H1 (cell line): ENCODE measurements at regions not wholly inside any gene's neighbourhood (a gene's known extent, or its start where the extent isn't known, plus 50 kb on each side); places are given as distances from the start of the nearest gene placed in this dataset.

Source experiments
- CTCF ChIA-PET: fragments of 300-600 bp; sonication (Branson Sonifier 250); formaldehyde crosslinking; loops from one replicate; lab custom pipeline; 2021; ENCODE audit not compliant: partially characterized antibody; lab: Charles Lee
- POLR2A ChIA-PET: fragments of 300-600 bp; sonication (Branson Sonifier 250); formaldehyde crosslinking; loops from one replicate; lab custom pipeline; 2021; ENCODE audit warnings: inconsistent platforms; ENCODE audit not compliant: partially characterized antibody; lab: Charles Lee
- DNase-seq, 2 experiments: peaks; one replicate each; pipeline versions ENCODE4 v3.0.0 to v3.0.0-alpha.2; 2010 to 2022; ENCODE audit warnings: low spot score in 2 of 2, low read depth in 1 of 2, mixed read lengths in 1 of 2
- FAIRE-seq: peaks from 2 replicates; lab custom pipeline; 2011; peaks lifted over from hg19 to GRCh38; lab: Jason Lieb, UNC
- H2AFZ ChIP-seq: 2 replicates; pipeline ENCODE4 v1.8.1; 2012; ENCODE audit warnings: low read length, inconsistent platforms
- H2AK5ac ChIP-seq: 2 replicates; pipeline ENCODE4 v1.6.1; 2013; ENCODE audit warnings: low read depth, low read length
- H2BK120ac ChIP-seq: replicated peaks from 2 replicates; pipeline ENCODE3; 2013; ENCODE audit warnings: low read depth, low read length, inconsistent platforms
- H2BK12ac ChIP-seq: 2 replicates; pipeline ENCODE4 v1.6.1; 2013; ENCODE audit warnings: low read depth, low read length
- H2BK15ac ChIP-seq: 2 replicates; pipeline ENCODE4 v1.6.1; 2013; ENCODE audit warnings: low read length
- H2BK20ac ChIP-seq: 2 replicates; pipeline ENCODE4 v1.6.1; 2013; ENCODE audit warnings: low read length
- H2BK5ac ChIP-seq: 2 replicates; pipeline ENCODE4 v1.6.1; 2013; ENCODE audit warnings: low read depth, low read length
- H3K14ac ChIP-seq: 2 replicates; pipeline ENCODE4 v1.6.1; 2013; ENCODE audit warnings: inconsistent platforms; ENCODE audit not compliant: insufficient read length
- H3K18ac ChIP-seq: 2 replicates; pipeline ENCODE4 v1.6.1; 2013; ENCODE audit warnings: low read length; ENCODE audit errors: extremely low read depth
- H3K23ac ChIP-seq: 2 replicates; pipeline ENCODE4 v1.6.1; 2013; ENCODE audit warnings: inconsistent platforms; ENCODE audit not compliant: insufficient read length
- H3K23me2 ChIP-seq: 2 replicates; pipeline ENCODE4 v1.6.1; 2013; ENCODE audit warnings: low read depth, low read length
- H3K27ac ChIP-seq: 2 replicates; pipeline ENCODE4 v1.6.1; 2011; ENCODE audit warnings: low read depth, low read length, inconsistent platforms
- H3K27me3 ChIP-seq, 4 experiments: replicated peaks in 1 of 4; 1 replicate in 1 of 4; 2 replicates in 3 of 4; pipeline versions ENCODE4 v1.6.1 to v1.8.1; 2011 to 2013; ENCODE audit warnings: low read length in 3 of 4, mild to moderate bottlenecking in 3 of 4, inconsistent platforms in 2 of 4, mixed read lengths in 2 of 4, moderate library complexity in 1 of 4; ENCODE audit not compliant: control insufficient read depth in 3 of 4, insufficient read depth in 3 of 4; ENCODE audit errors: extremely low read depth in 1 of 4
- H3K36me3 ChIP-seq, 4 experiments: 2 replicates each; pipeline versions ENCODE4 v1.6.1 to v1.8.1; 2011 to 2013; ENCODE audit warnings: mild to moderate bottlenecking in 4 of 4, low read length in 3 of 4, moderate library complexity in 2 of 4, control low read depth in 1 of 4, inconsistent platforms in 1 of 4; ENCODE audit not compliant: insufficient read depth in 4 of 4, control insufficient read depth in 2 of 4
- H3K4ac ChIP-seq: replicated peaks from 2 replicates; pipeline ENCODE3; 2013; ENCODE audit warnings: low read length, low read depth, mixed read lengths, inconsistent platforms; ENCODE audit not compliant: insufficient read length
- H3K4me1 ChIP-seq, 4 experiments: replicated peaks in 1 of 4; 1 replicate in 1 of 4; 2 replicates in 3 of 4; pipeline versions ENCODE4 v1.6.1 to v1.8.1; 2011 to 2013; ENCODE audit warnings: low read length in 3 of 4, inconsistent platforms in 2 of 4, mixed read lengths in 1 of 4; ENCODE audit not compliant: insufficient read depth in 4 of 4, control insufficient read depth in 3 of 4
- H3K4me2 ChIP-seq, 2 experiments: 2 replicates each; pipeline versions ENCODE4 v1.6.1 to v1.8.1; 2011 to 2013; ENCODE audit warnings: low read depth in 2 of 2, low read length in 2 of 2, control low read depth in 1 of 2, inconsistent platforms in 1 of 2, mild to moderate bottlenecking in 1 of 2; ENCODE audit not compliant: insufficient read depth in 1 of 2
- H3K4me3 ChIP-seq, 4 experiments: fragments of 200-600, 300-600 bp in 1 of 4; sonication (generic), shearing (Covaris generic), sonication (Bioruptor Twin) in 1 of 4; 2 replicates each; pipeline versions ENCODE4 v1.5.1 to v1.8.1; 2011 to 2016; ENCODE audit warnings: low read length in 4 of 4, low read depth in 3 of 4, control low read depth in 2 of 4, inconsistent platforms in 2 of 4, mild to moderate bottlenecking in 2 of 4, mixed read lengths in 1 of 4, moderate library complexity in 1 of 4; ENCODE audit not compliant: insufficient read depth in 2 of 4; ENCODE audit errors: extremely low read depth in 1 of 4
- H3K56ac ChIP-seq: replicated peaks from 2 replicates; pipeline ENCODE3; 2013; ENCODE audit warnings: low read depth, mild to moderate bottlenecking, mixed read lengths, low read length, inconsistent platforms; ENCODE audit not compliant: insufficient read length
- H3K79me1 ChIP-seq: 2 replicates; pipeline ENCODE4 v1.6.1; 2013; ENCODE audit warnings: low read depth, low read length, control low read depth
- H3K79me2 ChIP-seq, 2 experiments: 2 replicates each; pipeline versions ENCODE4 v1.6.1 to v1.8.1; 2012 to 2013; ENCODE audit warnings: low read length in 2 of 2, mild to moderate bottlenecking in 2 of 2, inconsistent platforms in 1 of 2; ENCODE audit not compliant: insufficient read depth in 2 of 2, control insufficient read depth in 1 of 2
- H3K9ac ChIP-seq, 4 experiments: replicated peaks in 1 of 4; 1 replicate in 1 of 4; 2 replicates in 3 of 4; pipeline versions ENCODE4 v1.6.1 to v1.8.1; 2011 to 2013; ENCODE audit warnings: low read depth in 3 of 4, low read length in 3 of 4, control low read depth in 2 of 4, mild to moderate bottlenecking in 2 of 4, moderate library complexity in 2 of 4, inconsistent platforms in 1 of 4; ENCODE audit errors: extremely low read depth in 1 of 4
- H3K9me3 ChIP-seq, 2 experiments: 2 replicates each; pipeline versions ENCODE4 v1.6.1 to v1.8.1; 2012 to 2013; ENCODE audit warnings: mild to moderate bottlenecking in 2 of 2, moderate library complexity in 2 of 2, control low read depth in 1 of 2, inconsistent platforms in 1 of 2, low read depth in 1 of 2, low read length in 1 of 2, mixed read lengths in 1 of 2; ENCODE audit not compliant: insufficient read depth in 2 of 2
- H4K20me1 ChIP-seq, 2 experiments: replicated peaks in 1 of 2; 2 replicates each; pipeline versions ENCODE3 to v1.8.1; 2011 to 2013; ENCODE audit warnings: inconsistent platforms in 2 of 2, low read length in 2 of 2, mild to moderate bottlenecking in 1 of 2; ENCODE audit not compliant: insufficient read depth in 2 of 2, control insufficient read depth in 1 of 2
- H4K5ac ChIP-seq: 2 replicates; pipeline ENCODE4 v1.6.1; 2013; ENCODE audit warnings: low read length, low read depth, mixed read lengths, inconsistent platforms; ENCODE audit not compliant: insufficient read length
- H4K8ac ChIP-seq: 2 replicates; pipeline ENCODE4 v1.8.0; 2013; ENCODE audit warnings: mild to moderate bottlenecking, moderate library complexity, low read length, inconsistent platforms; ENCODE audit not compliant: insufficient read depth; ENCODE audit errors: extremely low read depth
- H4K91ac ChIP-seq: replicated peaks from 2 replicates; pipeline ENCODE3; 2013; ENCODE audit warnings: low read length, mixed read lengths, inconsistent platforms; ENCODE audit not compliant: insufficient read length
- ASH2L ChIP-seq: fragments of 200-600, 300-600 bp; sonication (generic); IDR thresholded peaks from one replicate; pipeline ENCODE4 v1.7.1; 2017; ENCODE audit warnings: low read length
- BRCA1 ChIP-seq: IDR thresholded peaks from 2 replicates; pipeline ENCODE4 v1.6.1; 2012; ENCODE audit warnings: low read depth, low read length, improper control_type of control experiment
- CEBPB ChIP-seq: IDR thresholded peaks from 2 replicates; pipeline ENCODE4 v1.6.1; 2012; ENCODE audit warnings: low read depth, low read length
- CTBP2 ChIP-seq: IDR thresholded peaks from 2 replicates; pipeline ENCODE4 v1.7.0; 2011; ENCODE audit warnings: borderline replicate concordance, mild to moderate bottlenecking, moderate library complexity, mixed read lengths, low read length; ENCODE audit not compliant: insufficient read depth, insufficient read length
- FOSL1 ChIP-seq: IDR thresholded peaks from 2 replicates; pipeline ENCODE4 v1.6.1; 2011; ENCODE audit warnings: mild to moderate bottlenecking, low read depth, low read length, moderate library complexity; ENCODE audit not compliant: insufficient read depth
- GTF2F1 ChIP-seq: IDR thresholded peaks from 2 replicates; pipeline ENCODE4 v1.6.1; 2012; ENCODE audit warnings: low read depth, low read length, improper control_type of control experiment, borderline replicate concordance
- NANOG ChIP-seq: IDR thresholded peaks from 2 replicates; pipeline ENCODE4 v1.6.1; 2011; ENCODE audit warnings: low read length, low read depth, mild to moderate bottlenecking, inconsistent platforms; ENCODE audit not compliant: insufficient read depth, poor library complexity, severe bottlenecking
- SP1 ChIP-seq: IDR thresholded peaks from 2 replicates; pipeline ENCODE4 v1.6.1; 2011; ENCODE audit warnings: low read depth, low read length
- SP2 ChIP-seq: IDR thresholded peaks from 2 replicates; pipeline ENCODE4 v1.6.1; 2012; ENCODE audit warnings: mild to moderate bottlenecking, low read length, inconsistent platforms
- SRF ChIP-seq: IDR thresholded peaks from 2 replicates; pipeline ENCODE4 v1.6.1; 2011; ENCODE audit warnings: mild to moderate bottlenecking, low read depth, low read length, moderate library complexity
- TAF1 ChIP-seq: IDR thresholded peaks from 2 replicates; pipeline ENCODE4 v1.6.1; 2011; ENCODE audit warnings: mild to moderate bottlenecking, low read depth, low read length
- TAF7 ChIP-seq: optimal IDR thresholded peaks from 2 replicates; pipeline ENCODE3; 2011; ENCODE audit warnings: low read depth, mild to moderate bottlenecking, inconsistent platforms, low read length, moderate library complexity, borderline replicate concordance
- TCF12 ChIP-seq: IDR thresholded peaks from 2 replicates; pipeline ENCODE4 v1.6.1; 2011; ENCODE audit warnings: low read depth, mild to moderate bottlenecking, low read length
- TEAD4 ChIP-seq: IDR thresholded peaks from 2 replicates; pipeline ENCODE4 v1.6.1; 2012; ENCODE audit warnings: low read depth, low read length, inconsistent platforms, mixed read lengths
- USF2 ChIP-seq: IDR thresholded peaks from 2 replicates; pipeline ENCODE4 v1.6.1; 2011; ENCODE audit warnings: low read length, improper control_type of control experiment
- WGBS, 2 experiments: shearing (Covaris generic) in 1 of 2; methylation state at CpG; one replicate each; pipeline versions ENCODE4 v1.1.6 to v1.1.7; 2013 to 2015; ENCODE audit warnings: low lambda C conversion rate in 2 of 2, mixed read lengths in 2 of 2, inconsistent platforms in 1 of 2, low coverage in 1 of 2, missing lambda C conversion rate in 1 of 2; ENCODE audit not compliant: insufficient replicate concordance in 2 of 2, insufficient coverage in 1 of 2, insufficient read length in 1 of 2; ENCODE audit errors: extremely low coverage in 1 of 2, missing lambda C conversion rate in 1 of 2; 5-methylcytosine and 5-hydroxymethylcytosine counted together

DNA sequence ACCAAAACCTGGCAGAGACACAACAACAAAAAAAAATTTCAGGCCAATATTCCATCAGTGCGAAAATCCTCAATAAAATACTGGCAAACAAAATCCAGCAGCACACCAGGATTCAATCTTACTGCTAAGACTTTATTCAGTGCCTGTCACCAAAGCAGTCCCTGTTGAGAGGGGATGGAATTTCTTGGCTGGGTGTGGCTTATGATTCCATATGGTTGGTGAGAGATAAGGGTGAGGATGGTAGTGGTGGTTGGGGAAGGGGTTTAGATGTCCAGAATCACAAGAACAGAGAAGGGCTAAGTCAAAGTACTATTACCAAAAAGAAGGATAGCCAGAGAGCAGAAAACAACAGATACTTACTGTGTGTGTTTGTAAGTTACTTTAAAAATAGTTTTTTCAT is 152.8 kb upstream of the SLC35B3 start:
- WGBS, 2 experiments: 92% methylated on average over 1 of the region's 1 CpG; no CpG with 5 or more reads in 1 of the 2 experiments
- Histone ChIP-seq H3K79me2 (no peaks in the 10 kb centered on the region), H3K9me3 (0 out of 4 replicates have a peak, but pooled peaks cover 0 to 5% of the 10 kb centered on the region in 2 experiments), H2BK12ac (no peak overlapping the region), H2AFZ (no peak overlapping the region), H3K23me2 (no peaks in the 10 kb centered on the region; the same call in 1 of the 2 replicates), H2BK5ac (no peak overlapping the region), H4K20me1 (no peaks in the 10 kb centered on the region), H3K4me3 (no peak overlapping the region), H3K4me1 (no peaks in the 10 kb centered on the region), H3K27me3 (no peaks in the 10 kb centered on the region), H3K79me1 (no peaks in the 10 kb centered on the region), H4K8ac (no peak overlapping the region), H2AK5ac (no peak overlapping the region), H2BK20ac (no peak overlapping the region), H3K9ac (no peak overlapping the region), H3K4me2 (no peak overlapping the region), H3K18ac (no peak overlapping the region), H3K4ac (no peak overlapping the region), H2BK15ac (no peak overlapping the region), H3K14ac (no peak overlapping the region), H3K23ac (no peak overlapping the region), H3K56ac (no peak overlapping the region), H4K91ac (no peak overlapping the region), H3K27ac (no peak overlapping the region), H2BK120ac (no peak overlapping the region), H4K5ac (no peak overlapping the region), H3K36me3 (no peaks in the 10 kb centered on the region)
- DNase-seq (no peak), FAIRE-seq (no peak)
- ChIA-PET POLR2A (no interaction called here), CTCF (no interaction called here)
- TF ChIP-seq SRF (no peak), USF2 (no peak), SP1 (no peak), TAF1 (no peak), ASH2L (no peak), TEAD4 (no peak), GTF2F1 (no peak), CTBP2 (no peak), SP2 (no peak), CEBPB (no peak), TAF7 (no peak), TCF12 (no peak), NANOG (no peak), BRCA1 (no peak), FOSL1 (no peak)
